DMS53 treated with DMSO at 0.1 percent for 48 hours (cell line): ENCODE measurements at regions not wholly inside any gene's neighbourhood (a gene's known extent, or its start where the extent isn't known, plus 50 kb on each side); places are given as distances from the start of the nearest gene placed in this dataset.

Experiments
- DNase-seq: peaks from one replicate; lab custom pipeline; 2025; ENCODE audit not compliant: unreplicated experiment; lab: John Stamatoyannopoulos, UW

- DNase-seq, result no peak
These were observed 105.2 kb upstream of the ID2 start for GRCh38 chr2:8576525-8577167.

DNA sequence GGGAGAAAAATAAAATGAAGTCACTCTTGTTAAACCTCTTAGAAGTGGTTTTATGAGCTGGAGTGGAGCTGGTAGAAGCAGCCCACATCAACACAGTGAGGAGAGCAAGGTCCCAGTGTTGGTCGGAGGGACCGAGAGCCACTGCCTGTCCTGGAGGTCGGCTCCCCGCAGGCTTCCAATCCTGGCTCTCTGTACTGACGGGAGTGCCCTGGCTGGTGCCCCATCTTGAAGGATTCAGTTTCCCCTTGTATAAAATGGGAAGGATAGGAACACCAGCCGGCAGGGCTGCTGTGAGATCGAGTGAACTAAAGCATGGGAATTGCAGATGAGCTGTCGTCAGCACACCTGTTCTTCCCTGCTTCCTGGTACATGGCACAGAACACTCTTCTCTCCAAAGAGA is 104.3 kb upstream of the ID2 start:
- no peak for DNase-seq

- no peak for DNase-seq
These were observed 103.3 kb upstream of the ID2 start for GRCh38 chr2:8578335-8579244.

DNA sequence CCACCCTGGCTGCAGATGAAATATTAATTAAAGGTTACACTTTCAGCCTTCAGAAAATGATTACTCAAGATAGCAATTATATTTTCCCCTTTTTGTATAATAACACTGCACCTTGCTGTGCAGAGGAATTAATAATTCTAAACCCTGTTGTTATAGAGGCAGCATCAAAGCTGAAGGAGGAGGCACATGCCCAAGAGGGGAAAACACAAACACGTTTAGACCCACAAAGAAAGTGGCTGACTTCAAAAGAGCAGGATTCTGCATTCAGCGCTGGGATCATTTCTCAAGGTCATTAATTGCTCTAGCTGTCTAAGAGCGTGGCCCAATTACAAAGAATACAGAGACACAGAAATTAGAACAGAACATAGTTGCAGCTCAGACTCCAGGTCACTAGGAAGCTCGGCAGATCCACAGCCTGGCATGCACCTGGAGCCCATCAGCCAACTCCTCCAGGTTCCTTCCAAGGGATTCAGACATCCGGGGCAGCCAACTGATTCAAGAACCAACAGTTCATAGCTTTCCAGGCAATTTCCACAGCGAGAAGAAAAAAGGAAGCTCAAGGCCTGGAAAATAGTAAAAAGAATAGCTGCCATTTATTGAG is 102.3 kb upstream of the ID2 start:
- no peak for DNase-seq

- DNase-seq, result no peak
These were observed 101.3 kb upstream of the ID2 start for GRCh38 chr2:8580316-8581233.

- peak; percentile 59 for DNase-seq
These were observed 100.7 kb upstream of the ID2 start for GRCh38 chr2:8581234-8581561.

DNA sequence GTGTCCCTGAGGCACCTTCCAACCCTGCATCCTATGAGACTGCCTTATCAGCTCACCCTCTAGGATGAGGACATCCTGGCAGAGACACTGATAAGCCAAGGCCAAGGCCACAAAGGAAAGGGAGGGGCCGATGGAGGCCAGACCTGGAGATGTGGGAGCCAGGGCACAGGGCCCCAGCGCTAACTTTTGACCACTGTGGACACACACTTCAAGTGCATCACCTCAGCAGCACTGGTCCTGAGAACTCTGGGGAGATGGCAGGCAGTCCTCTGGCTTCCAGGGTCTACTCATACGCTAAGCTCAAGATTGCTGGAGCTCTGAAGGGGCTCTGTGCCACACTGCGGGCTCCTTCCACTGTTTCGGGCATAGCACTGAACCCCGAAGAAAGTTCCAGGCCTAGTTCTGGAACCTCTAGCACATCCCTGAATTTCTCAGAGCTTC is 100.2 kb upstream of the ID2 start:
- no peak for DNase-seq

- no peak for DNase-seq
These were observed 99.7 kb upstream of the ID2 start for GRCh38 chr2:8582191-8582590.

- no peak for DNase-seq
These were observed 99.0 kb upstream of the ID2 start for GRCh38 chr2:8582651-8583399.

- DNase-seq, result peak; percentile 85
These were observed 98.3 kb upstream of the ID2 start for GRCh38 chr2:8583400-8584173.

DNA sequence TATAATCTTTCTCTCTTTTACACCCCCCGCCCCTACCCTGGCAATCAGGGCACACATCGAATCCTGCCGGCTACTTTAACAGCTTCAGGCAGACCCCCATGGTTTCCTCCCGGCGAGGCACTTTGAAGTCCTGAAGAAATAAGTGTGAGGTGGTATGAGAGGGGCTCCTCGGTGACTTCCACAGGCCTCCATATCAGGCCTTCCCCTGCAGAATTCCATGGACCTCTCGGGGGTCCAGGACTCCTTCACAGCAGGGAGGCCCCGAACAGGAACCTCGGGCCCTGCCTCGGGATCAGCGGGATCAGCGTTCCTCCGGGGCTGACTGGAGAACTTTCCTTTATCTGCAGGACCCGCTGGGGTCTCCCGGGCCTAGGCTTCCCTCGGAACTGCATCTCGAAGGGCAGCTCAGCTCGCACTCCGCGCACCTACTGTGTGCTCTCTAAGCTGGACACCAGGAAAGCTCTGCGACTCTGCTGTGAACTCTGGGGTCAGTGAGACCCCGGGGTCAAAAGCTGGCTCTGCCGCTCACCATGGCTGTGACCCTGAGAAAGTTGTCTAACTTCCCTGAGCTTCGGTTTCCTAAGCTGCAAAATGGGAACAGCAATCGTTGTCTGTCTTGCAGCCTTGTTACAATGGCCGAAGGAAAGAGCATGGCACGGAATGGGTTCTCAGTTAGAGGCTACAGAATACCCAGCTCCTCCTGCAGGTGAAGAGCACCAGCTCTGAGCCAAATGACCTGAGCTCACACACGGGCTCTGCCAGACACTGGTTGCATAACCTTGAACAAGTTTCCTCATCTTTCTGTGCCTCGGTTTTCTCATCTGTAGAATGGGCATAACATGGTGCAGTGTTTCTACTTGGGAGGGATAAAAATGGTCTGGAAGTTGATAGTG is 97.4 kb upstream of the ID2 start:
- no peak for DNase-seq

DNA sequence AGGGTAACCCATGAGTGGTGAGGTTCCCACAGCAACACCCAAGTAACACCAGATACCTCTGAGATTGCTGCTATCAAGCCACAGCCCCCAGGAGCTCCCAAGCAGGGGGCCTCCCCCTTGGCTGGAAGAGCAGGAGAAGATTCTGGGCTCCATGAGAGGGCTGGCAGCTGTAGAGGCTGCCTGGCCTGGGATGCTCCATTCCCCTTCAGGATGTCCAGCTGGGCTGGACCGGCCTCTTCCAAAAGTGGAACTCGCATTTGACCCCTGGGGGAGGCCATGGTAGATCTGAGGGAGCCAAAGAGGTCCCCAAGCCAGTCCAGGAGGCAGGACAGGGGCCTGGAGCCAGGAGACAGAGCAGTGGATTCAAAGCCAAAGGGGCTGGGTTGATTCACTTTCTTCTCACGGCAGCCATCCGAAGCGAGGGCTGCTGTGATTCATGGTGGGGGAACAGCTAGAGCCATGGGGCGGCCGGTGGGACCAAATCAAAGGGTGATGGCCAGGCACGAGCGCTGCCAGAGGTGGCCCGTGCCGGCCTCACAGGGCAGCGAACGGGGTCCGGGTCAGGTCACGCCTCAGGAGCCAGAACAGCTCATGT is 95.3 kb upstream of the ID2 start:
- no peak for DNase-seq

- DNase-seq, result no peak
These were observed 94.5 kb upstream of the ID2 start for GRCh38 chr2:8587251-8587791.

DNA sequence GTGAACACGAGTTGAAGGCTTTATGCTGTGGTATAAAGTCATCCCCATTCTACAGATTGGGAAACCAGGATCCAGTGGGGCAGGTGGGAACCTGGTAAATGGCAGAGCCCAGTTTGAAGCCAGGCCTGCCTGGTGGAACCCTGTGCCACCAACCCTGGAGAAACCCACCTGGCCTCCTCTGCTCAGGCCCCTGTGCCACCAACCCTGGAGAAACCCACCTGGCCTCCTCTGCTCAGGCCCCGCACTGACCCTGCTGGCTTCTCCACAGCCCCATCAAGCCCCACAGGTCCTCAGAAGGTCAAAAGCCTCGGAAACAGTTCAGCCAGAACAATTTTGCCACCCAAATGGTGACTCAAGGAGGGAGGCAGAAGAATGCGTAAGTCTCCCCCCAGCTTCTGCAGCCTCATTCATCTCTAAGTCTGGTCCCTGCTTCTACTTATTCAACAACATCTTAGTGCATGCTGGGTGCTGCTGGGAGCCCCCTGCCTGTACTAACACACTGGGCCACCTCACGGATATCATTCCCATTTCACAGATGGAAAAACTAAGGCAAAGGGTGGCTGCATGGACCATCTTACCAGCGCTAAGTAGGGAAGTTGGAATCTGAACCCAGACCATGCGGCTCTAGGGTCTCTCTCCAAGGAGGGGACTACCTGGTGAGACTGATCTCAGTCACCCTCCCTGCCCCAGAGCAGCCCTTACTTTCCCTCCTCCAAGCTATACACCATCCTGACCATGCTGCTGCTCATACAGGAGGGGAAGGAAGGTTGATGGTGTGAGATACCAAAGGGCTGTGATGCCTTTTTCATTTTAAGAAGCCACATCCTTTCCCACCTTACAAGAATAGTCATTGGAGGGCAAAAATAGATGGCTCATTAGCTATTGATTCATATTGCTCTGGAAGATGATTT is 93.7 kb upstream of the ID2 start:
- no peak for DNase-seq

DNA sequence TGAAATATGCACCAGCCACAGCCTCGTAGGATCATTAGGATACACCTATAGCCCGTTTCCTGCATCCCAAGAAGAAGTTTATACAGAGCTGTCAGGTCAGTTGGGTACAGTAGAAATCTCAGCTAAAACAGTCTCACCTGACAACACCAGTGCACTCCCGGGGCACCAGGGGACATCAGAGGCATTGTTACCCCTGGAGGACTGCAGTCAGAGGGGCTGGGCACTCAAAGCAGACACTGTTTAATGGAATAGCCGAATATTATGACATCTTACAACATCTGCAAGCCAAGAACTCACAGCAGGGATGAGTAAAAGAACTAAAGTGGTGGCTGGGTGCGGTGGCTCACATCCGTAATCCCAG is 93.0 kb upstream of the ID2 start:
- DNase-seq, result no peak

DNA sequence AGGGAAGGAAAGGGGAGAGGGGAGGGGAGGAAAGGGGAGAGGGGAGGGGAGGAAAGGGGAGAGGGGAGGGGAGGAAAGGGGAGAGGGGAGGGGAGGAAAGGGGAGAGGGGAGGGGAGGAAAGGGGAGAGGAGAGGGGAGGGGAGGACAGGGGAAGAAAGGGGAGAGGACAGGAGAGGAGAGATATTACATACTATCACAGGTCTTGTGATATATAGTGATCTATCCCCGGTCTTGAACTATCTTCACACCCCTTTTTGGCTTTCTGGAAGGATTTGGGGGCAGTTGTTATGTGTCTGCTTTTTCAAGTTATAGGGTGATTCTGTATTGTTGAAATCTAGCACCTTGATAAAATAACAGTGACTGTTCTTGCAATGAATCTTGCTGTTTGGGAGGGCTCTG is 92.1 kb upstream of the ID2 start:
- DNase-seq, result no peak

DNA sequence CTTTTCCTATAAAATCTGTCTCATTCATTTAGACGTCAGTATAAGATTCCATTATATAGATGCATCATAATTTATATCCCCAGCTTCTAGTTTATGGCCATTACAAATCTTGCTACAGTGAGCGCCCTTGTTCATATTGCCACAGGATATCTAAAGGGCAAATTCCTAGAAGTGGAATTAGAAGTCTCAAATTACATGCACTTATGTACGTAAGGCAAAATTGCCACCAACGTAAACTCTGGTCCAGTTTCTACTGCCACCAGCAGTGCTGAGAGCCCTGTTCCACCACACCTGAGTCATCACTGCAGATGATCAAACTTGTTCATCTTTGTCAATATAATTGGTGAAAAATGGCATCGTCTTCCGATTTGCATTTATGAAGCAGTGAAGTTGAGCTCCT is 90.9 kb upstream of the ID2 start:
- DNase-seq, result peak; percentile 81
